ENCODE measurements at regions not wholly inside any gene's neighbourhood (a gene's known extent, or its start where the extent isn't known, plus 50 kb on each side); places are given as distances from the start of the nearest gene placed in this dataset.

DNA sequence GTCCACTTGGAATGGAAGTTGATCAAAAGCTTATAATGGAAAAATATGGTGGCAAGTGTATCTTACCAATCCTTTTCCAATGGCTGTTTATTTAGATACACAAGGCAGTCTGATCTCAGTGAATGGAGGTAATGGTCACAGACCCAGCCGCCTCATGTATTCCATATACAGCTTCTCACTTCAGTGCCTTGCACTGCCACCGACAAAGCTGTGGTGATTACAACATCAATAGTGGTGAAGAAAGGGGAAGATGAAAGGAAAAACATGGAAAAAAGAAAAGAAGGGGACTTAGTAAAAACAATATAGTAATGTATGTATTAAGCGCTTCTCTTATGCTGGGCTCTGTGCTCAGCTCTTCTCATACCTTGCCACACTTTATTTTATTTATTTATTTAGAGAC lies 297.3 kb upstream of the RASA1 start:
- TF ChIP-seq POLR2A (IDR thresholded peaks at IDR 0.05; ENCODE audit: low read depth, low read length) (no peak), POLR2AphosphoS5 (IDR thresholded peaks at IDR 0.05; ENCODE audit: low read depth, low read length) (no peak), TAF1 (IDR thresholded peaks at IDR 0.05; ENCODE audit: borderline replicate concordance, low read depth, low read length) (no peak)
